Colonic mucosa (tissue), 4 donors: ENCODE measurements at regions not wholly inside any gene's neighbourhood (a gene's known extent, or its start where the extent isn't known, plus 50 kb on each side); places are given as distances from the start of the nearest gene placed in this dataset.

ENCODE experiments used
- DNase-seq: peaks from one replicate; pipeline ENCODE4 v3.0.0-alpha.2; 2020
- H3K27ac ChIP-seq: fragments of 200-600 bp; one replicate; pipeline ENCODE4 v1.8.0; 2021
- H3K27me3 ChIP-seq: fragments of 200-600 bp; one replicate; pipeline ENCODE4 v1.8.0; 2021
- H3K36me3 ChIP-seq: fragments of 200-600 bp; one replicate; pipeline ENCODE4 v1.8.0; 2021
- H3K4me1 ChIP-seq: fragments of 200-600 bp; one replicate; pipeline ENCODE4 v1.8.0; 2021; ENCODE audit warnings: mild to moderate bottlenecking
- H3K4me3 ChIP-seq: fragments of 200-600 bp; one replicate; pipeline ENCODE4 v1.8.0; 2021
- H3K9ac ChIP-seq, 2 donors: one replicate each; pipeline ENCODE4 v1.7.0; 2013; ENCODE audit warnings: control low read depth in 2 of 2, low read depth in 2 of 2, low read length in 2 of 2
- H3K9me3 ChIP-seq: fragments of 200-600 bp; one replicate; pipeline ENCODE4 v1.8.0; 2021
- CTCF ChIP-seq: fragments of 200-600 bp; IDR thresholded peaks from one replicate; pipeline ENCODE4 v1.8.0; 2022; ENCODE audit warnings: antibody characterized with exemption, mild to moderate bottlenecking
- intact Hi-C: fragments of 100-400 bp; cut with DNase I; formaldehyde crosslinking; loops from one replicate; pipeline ENCODE4 v1.14.1; 2022
- donor health status: healthy.
- donor health status: DM: no; HTN: no; CAD: no.
- donor health status: DM: no; HTN: no; CAD: no.

GRCh38 chr12:23431006-23431405 is 518.5 kb downstream of the SOX5 start:
- no peak for DNase-seq
- no peaks in the 10 kb centered on the region for H3K4me1 ChIP-seq
- TF ChIP-seq CTCF: no peak
- intact Hi-C loops: no loop called here
- H3K4me3 ChIP-seq: no peak overlapping the region
- no peak overlapping the region for H3K27ac ChIP-seq
- H3K9me3 ChIP-seq: no peaks in the 10 kb centered on the region
- H3K27me3 ChIP-seq: no peaks in the 10 kb centered on the region
- H3K36me3 ChIP-seq: no peaks in the 10 kb centered on the region
- no peak overlapping the region for H3K9ac ChIP-seq

- Histone ChIP-seq H3K9ac (no peak overlapping the region), H3K27ac (no peak overlapping the region), H3K4me3 (no peak overlapping the region), H3K27me3 (no peaks in the 10 kb centered on the region), H3K9me3 (no peaks in the 10 kb centered on the region), H3K4me1 (no peaks in the 10 kb centered on the region), H3K36me3 (no peaks in the 10 kb centered on the region)
- no peak for DNase-seq
- intact Hi-C loops: no loop called here
- no peak for TF ChIP-seq CTCF
Observed at GRCh38 chr12:23433121-23433520, 516.3 kb downstream of the SOX5 start.

GRCh38 chr12:23434154-23434553 is 515.3 kb downstream of the SOX5 start:
- Histone ChIP-seq H3K27ac (no peak overlapping the region), H3K4me3 (no peak overlapping the region), H3K9ac (no peak overlapping the region), H3K9me3 (no peaks in the 10 kb centered on the region), H3K36me3 (no peaks in the 10 kb centered on the region), H3K27me3 (no peaks in the 10 kb centered on the region), H3K4me1 (no peaks in the 10 kb centered on the region)
- no peak for TF ChIP-seq CTCF
- intact Hi-C loops: no loop called here
- no peak for DNase-seq

GRCh38 chr12:23446746-23447145 is 502.7 kb downstream of the SOX5 start:
- H3K27ac ChIP-seq: no peak overlapping the region
- H3K9ac ChIP-seq: no peak overlapping the region
- no peaks in the 10 kb centered on the region for H3K4me1 ChIP-seq
- intact Hi-C loops: no loop called here
- no peaks in the 10 kb centered on the region for H3K9me3 ChIP-seq
- TF ChIP-seq CTCF: no peak
- no peak overlapping the region for H3K4me3 ChIP-seq
- H3K36me3 ChIP-seq: no peaks in the 10 kb centered on the region
- no peaks in the 10 kb centered on the region for H3K27me3 ChIP-seq
- DNase-seq: no peak

- H3K4me3 ChIP-seq: no peak overlapping the region
- H3K27ac ChIP-seq: no peak overlapping the region
- intact Hi-C loops: no loop called here
- DNase-seq: no peak
- TF ChIP-seq CTCF: no peak
- H3K36me3 ChIP-seq: no peaks in the 10 kb centered on the region
- H3K27me3 ChIP-seq: no peaks in the 10 kb centered on the region
- H3K9ac ChIP-seq: no peak overlapping the region
- no peaks in the 10 kb centered on the region for H3K9me3 ChIP-seq
- no peaks in the 10 kb centered on the region for H3K4me1 ChIP-seq
Observed at GRCh38 chr12:23450810-23451209, 498.7 kb downstream of the SOX5 start.

GRCh38 chr12:23455283-23455682 is 494.2 kb downstream of the SOX5 start:
- Histone ChIP-seq H3K27ac (no peak overlapping the region), H3K9ac (no peak overlapping the region), H3K4me1 (no peaks in the 10 kb centered on the region), H3K4me3 (no peak overlapping the region), H3K27me3 (no peaks in the 10 kb centered on the region), H3K9me3 (no peaks in the 10 kb centered on the region), H3K36me3 (no peaks in the 10 kb centered on the region)
- TF ChIP-seq CTCF: no peak
- intact Hi-C loops: no loop called here
- DNase-seq: no peak
